ENCODE measurements at regions not wholly inside any gene's neighbourhood (a gene's known extent, or its start where the extent isn't known, plus 50 kb on each side); places are given as distances from the start of the nearest gene placed in this dataset.

GRCh38 chr2:217614498-217614897 lies 388.3 kb downstream of the TNS1 start:
- TF ChIP-seq CTCF (IDR thresholded peaks at IDR 0.05): no peak
- no peak for TF ChIP-seq POLR2A (IDR thresholded peaks at IDR 0.05)
